GM12874 (cell line): ENCODE measurements at regions not wholly inside any gene's neighbourhood (a gene's known extent, or its start where the extent isn't known, plus 50 kb on each side); places are given as distances from the start of the nearest gene placed in this dataset.

Experiments
- CTCF ChIP-seq: IDR thresholded peaks from 2 replicates; pipeline ENCODE4 v1.5.1; 2011; ENCODE audit warnings: low read depth, mild to moderate bottlenecking, control low read depth, low read length, moderate library complexity; ENCODE audit not compliant: insufficient read depth

- no peak for TF ChIP-seq CTCF
Observed at GRCh38 chr1:222266223-222267196, 281.4 kb downstream of the HHIPL2 start.

GRCh38 chr1:222263791-222264190 lies 284.1 kb downstream of the HHIPL2 start:
- TF ChIP-seq CTCF: no peak

- no peak for TF ChIP-seq CTCF
Observed at GRCh38 chr1:222257027-222257426, 290.9 kb downstream of the HHIPL2 start.

GRCh38 chr1:222256058-222256457 lies 291.8 kb downstream of the HHIPL2 start:
- TF ChIP-seq CTCF: no peak

GRCh38 chr1:222252788-222253187 lies 295.1 kb downstream of the HHIPL2 start:
- TF ChIP-seq CTCF: no peak

GRCh38 chr1:222251847-222252246 lies 296.1 kb downstream of the HHIPL2 start:
- no peak for TF ChIP-seq CTCF

GRCh38 chr1:222250376-222250775 lies 297.5 kb downstream of the HHIPL2 start:
- TF ChIP-seq CTCF: no peak
